ENCODE measurements at regions not wholly inside any gene's neighbourhood (a gene's known extent, or its start where the extent isn't known, plus 50 kb on each side); places are given as distances from the start of the nearest gene placed in this dataset.
A peak's percentile ranks its signal among the peaks of the same experiment; 100 is the strongest.

DNA sequence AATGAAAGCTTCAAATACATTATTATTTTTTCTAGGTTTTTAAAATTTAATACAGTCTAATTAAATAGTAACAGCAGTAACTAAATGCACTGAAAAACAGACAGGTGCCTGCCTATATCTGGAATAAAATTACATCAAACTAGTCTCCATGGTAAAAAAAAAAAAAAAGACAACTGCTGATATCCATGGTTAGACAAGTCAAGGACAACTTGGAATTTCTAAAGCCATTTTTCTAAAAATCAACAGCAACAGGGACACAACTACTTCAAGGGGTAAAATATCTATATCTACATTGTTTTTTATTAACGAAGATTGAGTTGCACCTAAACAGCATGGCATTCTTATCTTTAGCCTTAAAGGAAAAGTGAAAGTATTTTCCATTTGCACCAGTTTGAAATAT is 74.7 kb upstream of the VPREB1 start:
- H3K4me3 ChIP-seq (ENCODE audit: low read depth in 1 of 2, low read length in 2 of 2): peak overlapping the region in 1 of 2 donors; percentile 7
- no peak overlapping the region for H3K27ac ChIP-seq (ENCODE audit: low read depth, low read length)
- no peak overlapping the region for H3K9ac ChIP-seq (ENCODE audit: low read depth in 1 of 2, low read length in 2 of 2)
- H3K27me3 ChIP-seq (ENCODE audit: control insufficient read depth in 1 of 2, insufficient read depth in 2 of 2, low read length in 2 of 2): no peaks in the 10 kb centered on the region
- H3K36me3 ChIP-seq (ENCODE audit: control insufficient read depth in 1 of 2, insufficient read depth in 2 of 2, low read length in 2 of 2): no peaks in the 10 kb centered on the region
- H3K4me1 ChIP-seq (ENCODE audit: control insufficient read depth in 1 of 2, insufficient read depth in 2 of 2, low read length in 2 of 2): peaks cover 4 to 8% of the 10 kb centered on the region in 2 donors
- no peaks in the 10 kb centered on the region for H3K9me3 ChIP-seq (ENCODE audit: control insufficient read depth in 1 of 2, low read length in 2 of 2)

GRCh38 chr22:22168941-22169867 is 75.4 kb upstream of the VPREB1 start:
- H3K4me1 ChIP-seq (ENCODE audit: control insufficient read depth in 1 of 2, insufficient read depth in 2 of 2, low read length in 2 of 2): peaks cover 4 to 8% of the 10 kb centered on the region in 2 donors
- no peaks in the 10 kb centered on the region for H3K36me3 ChIP-seq (ENCODE audit: control insufficient read depth in 1 of 2, insufficient read depth in 2 of 2, low read length in 2 of 2)
- no peaks in the 10 kb centered on the region for H3K27me3 ChIP-seq (ENCODE audit: control insufficient read depth in 1 of 2, insufficient read depth in 2 of 2, low read length in 2 of 2)
- H3K4me3 ChIP-seq (ENCODE audit: low read depth in 1 of 2, low read length in 2 of 2): no peak overlapping the region
- no peak overlapping the region for H3K9ac ChIP-seq (ENCODE audit: low read depth in 1 of 2, low read length in 2 of 2)
- H3K9me3 ChIP-seq (ENCODE audit: control insufficient read depth in 1 of 2, low read length in 2 of 2): no peaks in the 10 kb centered on the region
- H3K27ac ChIP-seq (ENCODE audit: low read depth, low read length): no peak overlapping the region

- Histone ChIP-seq H3K4me1 (ENCODE audit: control insufficient read depth in 1 of 2, insufficient read depth in 2 of 2, low read length in 2 of 2) (peaks cover 4 to 8% of the 10 kb centered on the region in 2 donors), H3K27me3 (ENCODE audit: control insufficient read depth in 1 of 2, insufficient read depth in 2 of 2, low read length in 2 of 2) (no peaks in the 10 kb centered on the region), H3K27ac (ENCODE audit: low read depth, low read length) (no peak overlapping the region), H3K9me3 (ENCODE audit: control insufficient read depth in 1 of 2, low read length in 2 of 2) (no peaks in the 10 kb centered on the region), H3K36me3 (ENCODE audit: control insufficient read depth in 1 of 2, insufficient read depth in 2 of 2, low read length in 2 of 2) (no peaks in the 10 kb centered on the region), H3K4me3 (ENCODE audit: low read depth in 1 of 2, low read length in 2 of 2) (peak overlapping the region; percentile 40 to 44), H3K9ac (ENCODE audit: low read depth in 1 of 2, low read length in 2 of 2) (no peak overlapping the region)
Measured at GRCh38 chr22:22168190-22168940, 76.2 kb upstream of the VPREB1 start.

DNA sequence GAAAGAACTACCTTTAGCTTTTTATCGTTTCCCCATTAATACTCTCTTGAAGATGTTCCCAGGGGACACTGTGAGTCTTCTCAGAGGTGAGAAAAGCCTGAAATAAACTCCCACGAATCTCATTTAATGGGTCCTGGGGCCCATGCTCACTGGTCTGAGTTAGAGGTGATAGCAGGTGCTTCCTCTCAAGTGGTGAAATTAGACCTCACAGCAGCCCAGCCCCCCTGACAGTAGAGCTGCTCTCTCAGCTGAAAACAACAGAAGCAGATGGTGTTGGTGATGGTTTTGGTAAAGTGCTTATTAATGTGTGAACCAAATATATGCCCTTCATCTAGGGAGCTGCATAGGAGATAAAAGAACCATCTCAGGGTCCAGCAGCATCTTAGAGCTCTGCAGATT is 76.8 kb upstream of the VPREB1 start:
- H3K4me1 ChIP-seq (ENCODE audit: control insufficient read depth in 1 of 2, insufficient read depth in 2 of 2, low read length in 2 of 2): peaks cover 4 to 8% of the 10 kb centered on the region in 2 donors
- no peak overlapping the region for H3K9ac ChIP-seq (ENCODE audit: low read depth in 1 of 2, low read length in 2 of 2)
- H3K4me3 ChIP-seq (ENCODE audit: low read depth in 1 of 2, low read length in 2 of 2): peak overlapping the region; percentile 40 to 44
- H3K27me3 ChIP-seq (ENCODE audit: control insufficient read depth in 1 of 2, insufficient read depth in 2 of 2, low read length in 2 of 2): peaks cover 0 to 2% of the 10 kb centered on the region in 2 donors
- H3K9me3 ChIP-seq (ENCODE audit: control insufficient read depth in 1 of 2, low read length in 2 of 2): no peaks in the 10 kb centered on the region
- H3K36me3 ChIP-seq (ENCODE audit: control insufficient read depth in 1 of 2, insufficient read depth in 2 of 2, low read length in 2 of 2): no peaks in the 10 kb centered on the region
- H3K27ac ChIP-seq (ENCODE audit: low read depth, low read length): no peak overlapping the region

DNA sequence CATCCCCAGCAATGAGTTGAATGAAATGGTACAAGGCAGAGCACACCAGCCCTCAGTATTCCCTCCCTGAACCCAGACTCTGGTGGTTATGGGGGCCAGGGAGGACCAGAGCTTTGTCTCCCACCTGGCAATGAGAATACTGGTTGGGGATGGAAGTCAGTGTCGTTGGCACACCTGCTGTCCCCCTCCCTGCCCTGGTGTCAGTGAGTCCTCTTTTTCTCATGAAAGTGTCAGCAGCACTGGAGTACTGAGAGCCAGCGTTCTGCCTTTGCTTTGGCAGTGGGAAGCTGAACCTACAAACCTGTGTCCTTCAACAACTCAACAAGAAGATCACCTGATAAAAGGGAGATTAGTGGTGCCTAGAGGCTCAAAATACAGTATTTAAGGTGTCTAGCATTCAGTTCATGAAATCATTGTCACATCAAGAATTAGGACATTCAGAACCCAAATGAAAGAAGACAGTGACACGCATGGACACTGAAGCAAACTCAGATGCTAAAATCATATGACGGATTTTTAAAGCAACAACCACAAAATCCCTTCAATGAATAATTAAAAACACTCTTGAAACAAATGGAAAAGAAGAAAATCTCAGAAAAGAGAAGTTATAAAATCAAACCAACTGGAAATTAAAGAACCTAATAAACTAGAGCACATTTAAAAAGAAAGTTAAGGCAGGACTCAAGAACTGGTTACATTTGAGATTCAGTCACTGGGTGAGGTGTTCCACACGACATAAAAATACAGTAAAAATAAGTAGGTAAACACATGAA is 77.5 kb upstream of the VPREB1 start:
- Histone ChIP-seq H3K9ac (ENCODE audit: low read depth in 1 of 2, low read length in 2 of 2) (no peak overlapping the region), H3K4me3 (ENCODE audit: low read depth in 1 of 2, low read length in 2 of 2) (no peak overlapping the region), H3K27ac (ENCODE audit: low read depth, low read length) (no peak overlapping the region), H3K4me1 (ENCODE audit: control insufficient read depth in 1 of 2, insufficient read depth in 2 of 2, low read length in 2 of 2) (peaks cover 4 to 8% of the 10 kb centered on the region in 2 donors), H3K27me3 (ENCODE audit: control insufficient read depth in 1 of 2, insufficient read depth in 2 of 2, low read length in 2 of 2) (peaks cover 0 to 2% of the 10 kb centered on the region in 2 donors), H3K9me3 (ENCODE audit: control insufficient read depth in 1 of 2, low read length in 2 of 2) (no peaks in the 10 kb centered on the region), H3K36me3 (ENCODE audit: control insufficient read depth in 1 of 2, insufficient read depth in 2 of 2, low read length in 2 of 2) (no peaks in the 10 kb centered on the region)

DNA sequence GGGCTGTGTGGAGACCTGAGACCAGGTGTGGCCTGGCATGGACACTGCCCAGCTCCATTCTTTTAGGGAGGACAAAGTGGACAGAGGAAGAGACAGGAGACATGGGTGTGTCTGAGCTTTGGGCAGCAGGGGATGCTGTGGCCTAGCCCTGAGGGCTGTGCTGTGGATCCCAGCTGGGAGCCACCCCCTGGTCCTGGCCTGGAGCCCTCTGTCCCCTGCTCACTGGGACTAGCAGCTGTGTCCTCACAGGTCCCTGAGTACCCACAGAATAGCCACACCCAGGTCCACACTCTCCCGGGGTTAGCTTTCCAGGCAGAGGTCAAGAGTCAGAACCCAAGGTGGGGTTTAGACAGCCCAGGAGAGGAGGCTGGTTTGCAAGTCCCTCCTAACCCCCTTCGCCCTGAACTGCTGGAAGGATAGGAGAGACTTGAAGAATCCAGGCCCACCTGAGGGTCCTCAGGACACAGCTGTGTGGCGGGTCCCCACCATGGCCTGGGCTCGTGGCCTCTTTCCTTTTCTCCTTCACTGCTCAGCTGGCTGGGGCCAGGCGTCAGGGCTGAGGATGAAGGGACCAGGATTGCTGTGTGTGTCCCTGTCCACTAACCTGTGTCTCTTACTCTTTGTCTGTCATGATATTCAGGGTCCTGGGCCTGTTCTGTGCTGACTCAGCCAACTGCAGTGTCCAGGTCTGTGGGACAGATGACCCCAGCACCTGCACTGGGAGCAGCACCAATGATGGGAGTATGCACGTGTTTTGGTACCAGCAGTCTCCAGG is 78.5 kb upstream of the VPREB1 start:
- H3K36me3 ChIP-seq (ENCODE audit: control insufficient read depth in 1 of 2, insufficient read depth in 2 of 2, low read length in 2 of 2): no peaks in the 10 kb centered on the region

DNA sequence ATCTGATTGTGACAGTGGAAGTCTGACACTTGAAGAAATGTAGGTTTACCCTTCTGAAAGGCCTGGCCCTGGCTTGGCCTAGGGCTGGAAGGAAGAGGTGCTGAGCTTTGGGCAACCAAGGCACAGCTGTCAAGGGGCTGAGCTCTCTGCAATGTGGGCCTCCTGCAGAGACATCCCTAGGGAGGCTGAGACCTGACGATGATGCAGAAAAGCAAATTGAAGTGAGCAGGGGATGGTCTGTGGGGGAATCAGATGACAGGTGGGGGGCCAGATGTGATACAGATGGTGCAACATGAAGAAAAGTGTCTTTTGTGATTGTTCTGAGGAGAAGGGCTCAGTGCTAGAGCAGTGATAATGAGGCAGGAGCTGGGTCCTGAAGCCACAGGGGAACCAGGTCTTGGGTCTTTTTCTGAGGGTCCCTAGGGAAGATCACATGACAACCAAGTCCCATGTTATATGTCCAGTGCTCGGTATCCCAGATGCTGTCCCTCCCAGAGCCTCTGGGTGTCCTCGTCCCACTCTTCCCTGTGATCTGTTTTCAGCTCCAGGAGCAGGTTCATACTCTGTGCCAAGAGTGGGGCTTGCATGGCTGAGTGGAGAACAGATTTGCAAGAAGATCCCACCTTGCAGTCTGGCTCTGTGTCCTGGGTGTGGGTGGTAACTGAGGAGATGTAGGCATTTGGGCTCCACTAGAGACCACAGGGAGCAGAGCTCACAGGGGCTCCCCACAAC is 79.9 kb upstream of the VPREB1 start:
- no peak overlapping the region for H3K27ac ChIP-seq (ENCODE audit: low read depth, low read length)
- H3K27me3 ChIP-seq (ENCODE audit: control insufficient read depth in 1 of 2, insufficient read depth in 2 of 2, low read length in 2 of 2): peaks cover 0 to 2% of the 10 kb centered on the region in 2 donors
- H3K4me1 ChIP-seq (ENCODE audit: control insufficient read depth in 1 of 2, insufficient read depth in 2 of 2, low read length in 2 of 2): peaks cover 4 to 8% of the 10 kb centered on the region in 2 donors
- no peak overlapping the region for H3K4me3 ChIP-seq (ENCODE audit: low read depth in 1 of 2, low read length in 2 of 2)
- no peaks in the 10 kb centered on the region for H3K9me3 ChIP-seq (ENCODE audit: control insufficient read depth in 1 of 2, low read length in 2 of 2)
- H3K36me3 ChIP-seq (ENCODE audit: control insufficient read depth in 1 of 2, insufficient read depth in 2 of 2, low read length in 2 of 2): no peaks in the 10 kb centered on the region
- H3K9ac ChIP-seq (ENCODE audit: low read depth in 1 of 2, low read length in 2 of 2): no peak overlapping the region

More for the DNA sequence above, 78.5 kb upstream of the VPREB1 start:
- no peaks in the 10 kb centered on the region for H3K9me3 ChIP-seq (ENCODE audit: control insufficient read depth in 1 of 2, low read length in 2 of 2)
- peaks cover 4 to 8% of the 10 kb centered on the region in 2 donors for H3K4me1 ChIP-seq (ENCODE audit: control insufficient read depth in 1 of 2, insufficient read depth in 2 of 2, low read length in 2 of 2)
- H3K27me3 ChIP-seq (ENCODE audit: control insufficient read depth in 1 of 2, insufficient read depth in 2 of 2, low read length in 2 of 2): peaks cover 0 to 2% of the 10 kb centered on the region in 2 donors
- H3K4me3 ChIP-seq (ENCODE audit: low read depth in 1 of 2, low read length in 2 of 2): no peak overlapping the region
- no peak overlapping the region for H3K27ac ChIP-seq (ENCODE audit: low read depth, low read length)
- H3K9ac ChIP-seq (ENCODE audit: low read depth in 1 of 2, low read length in 2 of 2): no peak overlapping the region

DNA sequence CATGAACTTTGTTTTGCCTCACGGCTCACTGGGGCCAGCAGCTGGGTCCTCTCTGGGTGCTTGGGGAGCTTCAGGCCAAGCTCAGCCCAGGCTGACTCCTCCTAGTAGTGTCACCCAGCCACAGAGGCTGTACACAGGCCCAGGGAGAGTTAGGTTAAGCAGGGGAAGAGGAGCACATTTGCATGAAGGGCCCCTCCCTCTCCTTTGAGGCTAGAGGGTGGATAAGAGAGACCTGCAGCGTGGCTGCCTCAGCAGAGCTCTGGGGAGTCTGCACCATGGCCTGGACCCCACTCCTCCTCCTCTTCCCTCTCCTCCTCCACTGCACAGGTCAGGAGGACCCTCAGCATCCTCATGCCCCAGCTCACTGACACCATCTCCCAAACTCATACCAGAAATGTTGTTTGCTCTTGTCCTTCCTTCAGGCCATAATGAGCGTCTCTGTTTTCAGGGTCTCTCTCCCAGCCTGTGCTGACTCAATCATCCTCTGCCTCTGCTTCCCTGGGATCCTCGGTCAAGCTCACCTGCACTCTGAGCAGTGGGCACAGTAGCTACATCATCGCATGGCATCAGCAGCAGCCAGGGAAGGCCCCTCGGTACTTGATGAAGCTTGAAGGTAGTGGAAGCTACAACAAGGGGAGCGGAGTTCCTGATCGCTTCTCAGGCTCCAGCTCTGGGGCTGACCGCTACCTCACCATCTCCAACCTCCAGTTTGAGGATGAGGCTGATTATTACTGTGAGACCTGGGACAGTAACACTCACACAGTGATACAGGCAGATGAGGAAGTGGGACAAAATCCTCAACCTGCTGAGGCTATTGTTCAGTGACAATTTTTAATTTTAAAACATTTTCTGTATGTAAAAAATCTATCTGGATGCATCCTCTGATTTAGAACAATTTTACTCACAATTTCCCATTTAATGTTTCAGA is 82.4 kb upstream of the VPREB1 start:
- Histone ChIP-seq H3K4me3 (ENCODE audit: low read depth in 1 of 2, low read length in 2 of 2) (no peak overlapping the region), H3K27me3 (ENCODE audit: control insufficient read depth in 1 of 2, insufficient read depth in 2 of 2, low read length in 2 of 2) (peaks cover 0 to 2% of the 10 kb centered on the region in 2 donors), H3K27ac (ENCODE audit: low read depth, low read length) (no peak overlapping the region), H3K9ac (ENCODE audit: low read depth in 1 of 2, low read length in 2 of 2) (no peak overlapping the region), H3K36me3 (ENCODE audit: control insufficient read depth in 1 of 2, insufficient read depth in 2 of 2, low read length in 2 of 2) (no peaks in the 10 kb centered on the region), H3K4me1 (ENCODE audit: control insufficient read depth in 1 of 2, insufficient read depth in 2 of 2, low read length in 2 of 2) (no peaks in the 10 kb centered on the region), H3K9me3 (ENCODE audit: control insufficient read depth in 1 of 2, low read length in 2 of 2) (no peaks in the 10 kb centered on the region)

All from duodenal mucosa (tissue), 2 donors.